Panc1 (cell line): ENCODE measurements at regions not wholly inside any gene's neighbourhood (a gene's known extent, or its start where the extent isn't known, plus 50 kb on each side); places are given as distances from the start of the nearest gene placed in this dataset.

Experiments
- REST ChIP-seq, 2 experiments: IDR thresholded peaks; 2 replicates each; pipeline ENCODE4 v1.6.1; 2011 to 2012; ENCODE audit warnings: low read depth in 2 of 2, control low read depth in 1 of 2, low read length in 1 of 2, mild to moderate bottlenecking in 1 of 2, moderate library complexity in 1 of 2; ENCODE audit not compliant: insufficient read depth in 1 of 2
- SIN3A ChIP-seq: IDR thresholded peaks from 2 replicates; pipeline ENCODE4 v1.6.1; 2012; ENCODE audit warnings: low read depth, mild to moderate bottlenecking, low read length, moderate library complexity, borderline replicate concordance; ENCODE audit not compliant: insufficient read depth
- TCF7L2 ChIP-seq: IDR thresholded peaks from 2 replicates; pipeline ENCODE4 v1.6.1; 2011; ENCODE audit warnings: mild to moderate bottlenecking, low read depth, low read length, inconsistent platforms
- TF ChIP-seq, protein P1 (sequence below): fragments of 450-650 bp; IDR thresholded peaks from 2 replicates; pipeline ENCODE4 v1.5.1; 2017; ENCODE audit warnings: mild to moderate bottlenecking

DNA sequence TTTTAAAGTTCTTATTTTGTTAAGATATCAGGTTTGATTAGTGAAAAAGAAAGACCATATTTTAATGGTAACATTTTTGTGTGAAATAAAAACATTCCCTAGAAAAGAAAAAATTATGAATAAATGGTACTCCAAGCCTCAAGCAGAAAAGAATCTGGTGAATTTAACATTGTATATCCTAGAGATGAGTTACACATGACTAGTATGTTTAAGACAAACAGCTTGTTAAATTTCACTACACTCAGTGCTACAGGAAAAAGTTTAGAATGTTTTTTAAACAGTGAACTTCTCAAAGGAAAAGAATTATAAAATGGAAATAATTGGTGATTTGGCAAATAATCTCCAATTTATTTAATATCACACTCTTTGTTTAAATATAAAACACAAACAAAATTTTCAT lies 222.7 kb upstream of the MCHR2 start:
- TF ChIP-seq, protein P1, sequence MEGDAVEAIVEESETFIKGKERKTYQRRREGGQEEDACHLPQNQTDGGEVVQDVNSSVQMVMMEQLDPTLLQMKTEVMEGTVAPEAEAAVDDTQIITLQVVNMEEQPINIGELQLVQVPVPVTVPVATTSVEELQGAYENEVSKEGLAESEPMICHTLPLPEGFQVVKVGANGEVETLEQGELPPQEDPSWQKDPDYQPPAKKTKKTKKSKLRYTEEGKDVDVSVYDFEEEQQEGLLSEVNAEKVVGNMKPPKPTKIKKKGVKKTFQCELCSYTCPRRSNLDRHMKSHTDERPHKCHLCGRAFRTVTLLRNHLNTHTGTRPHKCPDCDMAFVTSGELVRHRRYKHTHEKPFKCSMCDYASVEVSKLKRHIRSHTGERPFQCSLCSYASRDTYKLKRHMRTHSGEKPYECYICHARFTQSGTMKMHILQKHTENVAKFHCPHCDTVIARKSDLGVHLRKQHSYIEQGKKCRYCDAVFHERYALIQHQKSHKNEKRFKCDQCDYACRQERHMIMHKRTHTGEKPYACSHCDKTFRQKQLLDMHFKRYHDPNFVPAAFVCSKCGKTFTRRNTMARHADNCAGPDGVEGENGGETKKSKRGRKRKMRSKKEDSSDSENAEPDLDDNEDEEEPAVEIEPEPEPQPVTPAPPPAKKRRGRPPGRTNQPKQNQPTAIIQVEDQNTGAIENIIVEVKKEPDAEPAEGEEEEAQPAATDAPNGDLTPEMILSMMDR, result no peak
- TF ChIP-seq SIN3A (no peak), REST (IDR thresholded peaks at IDR 0.05; ENCODE audit: insufficient read depth in 1 of 2, low read depth in 2 of 2, low read length in 1 of 2) (no peak), TCF7L2 (no peak)
